Thyroid gland (tissue), 4 donors: ENCODE measurements at regions not wholly inside any gene's neighbourhood (a gene's known extent, or its start where the extent isn't known, plus 50 kb on each side); places are given as distances from the start of the nearest gene placed in this dataset.

Source experiments
- DNase-seq, 2 donors: peaks; one replicate each; pipeline ENCODE4 v3.0.0-alpha.2; 2019
- H3K27ac ChIP-seq, 3 donors: fragments of 200-600 bp; sonication (generic); 1 replicate in 2 of 3; 2 replicates in 1 of 3; pipeline ENCODE4 v1.5.1; 2016 to 2019; ENCODE audit warnings: mild to moderate bottlenecking in 1 of 3, moderate library complexity in 1 of 3
- H3K27me3 ChIP-seq: fragments of 200-600 bp; sonication (generic); one replicate; pipeline ENCODE4 v1.5.1; 2019
- H3K36me3 ChIP-seq, 2 donors: fragments of 200-600 bp; sonication (generic); one replicate each; pipeline ENCODE4 v1.5.1; 2016 to 2019
- H3K4me1 ChIP-seq, 2 donors: fragments of 200-600 bp; sonication (generic); one replicate each; pipeline ENCODE4 v1.5.1; 2017 to 2019
- H3K4me3 ChIP-seq, 3 donors: fragments of 200-600 bp; sonication (generic); replicated peaks in 1 of 3; 1 replicate in 2 of 3; 2 replicates in 1 of 3; pipeline ENCODE4 v1.5.1; 2016; ENCODE audit warnings: mild to moderate bottlenecking in 1 of 3
- H3K9me3 ChIP-seq: fragments of 200-600 bp; sonication (generic); one replicate; pipeline ENCODE4 v1.5.1; 2017
- POLR2A ChIP-seq, 2 donors: fragments of 450-650 bp; IDR thresholded peaks; one replicate each; pipeline ENCODE4 v1.6.1; 2017; ENCODE audit warnings: antibody characterized with exemption in 2 of 2, mild to moderate bottlenecking in 2 of 2, moderate library complexity in 1 of 2
- WGBS, 2 donors: methylation state at CpG; one replicate each; pipeline ENCODE4 v1.1.5; 2017; 5-methylcytosine and 5-hydroxymethylcytosine counted together
- intact Hi-C: fragments of 100-400 bp; cut with DNase I; formaldehyde crosslinking; loops from one replicate; pipeline ENCODE4 v1.15.1; 2023
- TF ChIP-seq, protein P1 (sequence below), 6 experiments: fragments of 200-600 bp in 3 of 6; fragments of 450-650 bp in 3 of 6; sonication (generic) in 3 of 6; IDR thresholded peaks; one replicate each; pipeline ENCODE4 v1.5.1; 2016 to 2019; ENCODE audit warnings: antibody characterized with exemption in 6 of 6, mild to moderate bottlenecking in 2 of 6, inconsistent platforms in 1 of 6, moderate library complexity in 1 of 6

DNA sequence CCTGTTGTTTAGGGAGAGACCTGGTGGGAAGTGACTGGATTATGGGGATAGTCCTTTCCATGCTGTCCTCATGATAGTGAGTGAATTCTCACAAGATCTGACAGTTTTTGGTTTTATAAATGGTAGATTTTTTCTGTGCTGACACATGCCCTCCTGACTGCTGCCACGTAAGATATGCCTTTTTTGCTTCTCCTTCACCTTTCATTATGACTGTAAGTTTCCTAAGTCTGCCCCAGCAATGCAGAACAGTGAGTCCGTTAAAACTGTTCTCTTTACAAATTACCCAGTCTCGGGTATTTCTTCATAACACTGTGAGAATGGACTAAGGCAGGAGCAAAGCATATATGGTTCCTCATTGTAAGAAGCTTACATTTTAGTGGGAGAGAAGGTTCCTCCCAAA lies 1727.2 kb downstream of the NCAM2 start:
- Histone ChIP-seq H3K27ac (no peak overlapping the region), H3K27me3 (no peaks in the 10 kb centered on the region), H3K4me3 (no peak overlapping the region), H3K4me1 (no peaks in the 10 kb centered on the region), H3K9me3 (no peaks in the 10 kb centered on the region), H3K36me3 (no peaks in the 10 kb centered on the region)
- intact Hi-C loops, result no loop called here
- 74 to 90% methylated on average over 3 of the region's 3 CpGs for WGBS, 2 donors
- no peak for DNase-seq
- no peak for TF ChIP-seq POLR2A (IDR thresholded peaks at IDR 0.05)
- TF ChIP-seq, protein P1, sequence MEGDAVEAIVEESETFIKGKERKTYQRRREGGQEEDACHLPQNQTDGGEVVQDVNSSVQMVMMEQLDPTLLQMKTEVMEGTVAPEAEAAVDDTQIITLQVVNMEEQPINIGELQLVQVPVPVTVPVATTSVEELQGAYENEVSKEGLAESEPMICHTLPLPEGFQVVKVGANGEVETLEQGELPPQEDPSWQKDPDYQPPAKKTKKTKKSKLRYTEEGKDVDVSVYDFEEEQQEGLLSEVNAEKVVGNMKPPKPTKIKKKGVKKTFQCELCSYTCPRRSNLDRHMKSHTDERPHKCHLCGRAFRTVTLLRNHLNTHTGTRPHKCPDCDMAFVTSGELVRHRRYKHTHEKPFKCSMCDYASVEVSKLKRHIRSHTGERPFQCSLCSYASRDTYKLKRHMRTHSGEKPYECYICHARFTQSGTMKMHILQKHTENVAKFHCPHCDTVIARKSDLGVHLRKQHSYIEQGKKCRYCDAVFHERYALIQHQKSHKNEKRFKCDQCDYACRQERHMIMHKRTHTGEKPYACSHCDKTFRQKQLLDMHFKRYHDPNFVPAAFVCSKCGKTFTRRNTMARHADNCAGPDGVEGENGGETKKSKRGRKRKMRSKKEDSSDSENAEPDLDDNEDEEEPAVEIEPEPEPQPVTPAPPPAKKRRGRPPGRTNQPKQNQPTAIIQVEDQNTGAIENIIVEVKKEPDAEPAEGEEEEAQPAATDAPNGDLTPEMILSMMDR (IDR thresholded peaks at IDR 0.05), result no peak

GRCh38 chr21:22728091-22728490 lies 1729.9 kb downstream of the NCAM2 start:
- intact Hi-C loops, result no loop called here
- Histone ChIP-seq H3K27me3 (no peaks in the 10 kb centered on the region), H3K9me3 (no peaks in the 10 kb centered on the region), H3K4me3 (no peak overlapping the region), H3K27ac (no peak overlapping the region), H3K4me1 (no peaks in the 10 kb centered on the region), H3K36me3 (no peaks in the 10 kb centered on the region)
- TF ChIP-seq, protein P1 (IDR thresholded peaks at IDR 0.05), result no peak
- no peak for TF ChIP-seq POLR2A (IDR thresholded peaks at IDR 0.05)
- DNase-seq, result no peak
- WGBS, 2 donors, result 57 to 63% methylated on average over 2 of the region's 2 CpGs

GRCh38 chr21:22743085-22743484 lies 1744.9 kb downstream of the NCAM2 start:
- no peak overlapping the region for H3K4me3 ChIP-seq
- H3K27me3 ChIP-seq, result no peaks in the 10 kb centered on the region
- intact Hi-C loops, result no loop called here
- no peaks in the 10 kb centered on the region for H3K9me3 ChIP-seq
- H3K27ac ChIP-seq, result no peak overlapping the region
- TF ChIP-seq, protein P1 (IDR thresholded peaks at IDR 0.05), result no peak
- TF ChIP-seq POLR2A (IDR thresholded peaks at IDR 0.05), result no peak
- no peak for DNase-seq
- H3K36me3 ChIP-seq, result no peaks in the 10 kb centered on the region
- no peaks in the 10 kb centered on the region for H3K4me1 ChIP-seq

DNA sequence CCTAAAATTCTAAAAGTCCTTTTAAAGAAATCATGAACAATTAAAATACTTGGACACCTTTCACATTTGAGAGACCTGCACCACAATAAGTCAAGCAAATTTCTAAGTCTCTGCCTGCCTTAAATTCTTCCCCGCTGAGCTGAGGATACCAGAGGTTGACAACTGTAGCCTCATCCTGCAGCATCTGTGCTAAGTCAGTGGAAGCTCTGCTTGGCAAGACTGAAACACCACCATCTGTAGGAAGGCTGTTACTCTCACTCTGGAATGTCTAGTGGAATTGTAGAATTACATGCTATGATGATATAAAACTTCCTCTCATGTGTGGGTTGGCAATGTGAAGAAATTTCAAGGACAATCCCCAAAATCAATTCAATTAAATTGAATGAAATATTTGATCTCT lies 1756.5 kb downstream of the NCAM2 start:
- WGBS, 2 donors, result 73 to 81% methylated on average over 1 of the region's 1 CpG
- no peak for DNase-seq
- Histone ChIP-seq H3K4me1 (no peaks in the 10 kb centered on the region), H3K27ac (no peak overlapping the region), H3K9me3 (no peaks in the 10 kb centered on the region), H3K27me3 (no peaks in the 10 kb centered on the region), H3K4me3 (no peak overlapping the region), H3K36me3 (no peaks in the 10 kb centered on the region)
- intact Hi-C loops, result no loop called here
- TF ChIP-seq, protein P1 (IDR thresholded peaks at IDR 0.05), result no peak
- no peak for TF ChIP-seq POLR2A (IDR thresholded peaks at IDR 0.05)

GRCh38 chr21:22758478-22758877 lies 1760.3 kb downstream of the NCAM2 start:
- DNase-seq, result no peak
- intact Hi-C loops, result no loop called here
- Histone ChIP-seq H3K36me3 (no peaks in the 10 kb centered on the region), H3K27ac (no peak overlapping the region), H3K4me3 (no peak overlapping the region), H3K9me3 (no peaks in the 10 kb centered on the region), H3K4me1 (no peaks in the 10 kb centered on the region), H3K27me3 (no peaks in the 10 kb centered on the region)
- 91 to 100% methylated on average over 1 of the region's 1 CpG for WGBS, 2 donors
- no peak for TF ChIP-seq POLR2A (IDR thresholded peaks at IDR 0.05)
- TF ChIP-seq, protein P1 (IDR thresholded peaks at IDR 0.05), result no peak
